HG03571 (cell line): ENCODE measurements at regions not wholly inside any gene's neighbourhood (a gene's known extent, or its start where the extent isn't known, plus 50 kb on each side); places are given as distances from the start of the nearest gene placed in this dataset.

Source experiments
- ATAC-seq: cut with Tn5 transposase; IDR thresholded peaks from one replicate; pipeline ENCODE4 v1.9.1; 2021; ENCODE audit not compliant: unreplicated experiment

GRCh38 chr1:187624812-187625545 lies 796.2 kb downstream of the PLA2G4A start:
- ATAC-seq = no peak

GRCh38 chr1:187626056-187626455 lies 797.3 kb downstream of the PLA2G4A start:
- ATAC-seq = no peak

GRCh38 chr1:187627516-187627915 lies 798.8 kb downstream of the PLA2G4A start:
- ATAC-seq = no peak

GRCh38 chr1:187629075-187629474 lies 800.3 kb downstream of the PLA2G4A start:
- ATAC-seq = no peak

- ATAC-seq = no peak
Measured at GRCh38 chr1:187630653-187631380, 802.1 kb downstream of the PLA2G4A start.

GRCh38 chr1:187631381-187631675 lies 802.6 kb downstream of the PLA2G4A start:
- ATAC-seq = no peak

DNA sequence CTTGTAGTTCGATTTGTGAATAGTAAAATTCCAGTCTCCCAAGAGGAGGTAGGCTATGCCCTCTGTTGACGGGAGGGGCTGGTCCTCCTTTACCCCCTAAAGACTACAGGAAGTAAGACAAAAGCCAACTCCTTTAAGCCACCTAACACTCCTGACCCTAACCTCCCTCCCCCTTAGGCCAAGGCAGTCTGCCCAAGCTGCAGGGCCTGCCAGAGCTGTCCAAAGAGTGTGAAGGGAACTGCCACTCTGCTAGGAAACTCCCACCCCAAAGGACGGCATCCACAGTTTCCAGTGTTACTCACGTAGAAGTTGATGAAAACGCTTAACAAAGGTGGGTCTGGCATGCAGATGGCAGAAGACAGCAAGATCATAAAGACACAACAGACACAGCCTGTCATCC lies 803.2 kb downstream of the PLA2G4A start:
- no peak for ATAC-seq

- no peak for ATAC-seq
Measured at GRCh38 chr1:187634940-187635339, 806.2 kb downstream of the PLA2G4A start.

DNA sequence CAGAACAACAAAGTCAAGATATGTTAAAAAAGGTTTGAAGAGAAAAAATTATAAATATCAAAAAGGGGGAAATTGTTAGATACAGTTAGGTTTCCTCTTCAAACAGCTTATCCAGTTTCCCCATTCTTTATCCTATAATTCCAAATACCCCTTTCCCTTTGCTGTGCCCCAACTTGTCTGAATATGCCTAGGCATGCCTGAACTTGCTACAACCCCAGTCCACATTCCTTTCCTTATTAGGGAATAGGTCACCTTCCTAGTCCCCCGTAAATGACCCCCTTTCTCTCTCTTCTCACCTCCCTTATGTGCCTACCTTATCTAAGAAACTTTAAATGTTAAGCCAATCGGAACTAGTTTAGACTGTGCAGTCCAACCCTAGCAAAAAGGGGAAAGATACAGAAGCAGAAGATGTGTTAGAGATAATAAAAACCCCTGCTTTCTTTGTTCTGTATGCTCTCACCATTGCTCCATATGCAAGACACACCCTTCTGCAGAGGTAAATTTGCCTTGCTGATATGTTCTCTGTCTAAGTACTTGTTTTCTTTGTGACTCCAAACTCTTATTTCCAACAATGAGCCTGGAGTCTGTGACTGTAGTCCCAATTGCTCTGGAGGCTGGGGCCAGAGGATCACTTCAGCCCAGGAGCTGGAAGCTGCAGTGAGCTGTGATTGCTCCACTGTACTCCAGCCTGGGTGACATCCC lies 810.1 kb downstream of the PLA2G4A start:
- no peak for ATAC-seq

DNA sequence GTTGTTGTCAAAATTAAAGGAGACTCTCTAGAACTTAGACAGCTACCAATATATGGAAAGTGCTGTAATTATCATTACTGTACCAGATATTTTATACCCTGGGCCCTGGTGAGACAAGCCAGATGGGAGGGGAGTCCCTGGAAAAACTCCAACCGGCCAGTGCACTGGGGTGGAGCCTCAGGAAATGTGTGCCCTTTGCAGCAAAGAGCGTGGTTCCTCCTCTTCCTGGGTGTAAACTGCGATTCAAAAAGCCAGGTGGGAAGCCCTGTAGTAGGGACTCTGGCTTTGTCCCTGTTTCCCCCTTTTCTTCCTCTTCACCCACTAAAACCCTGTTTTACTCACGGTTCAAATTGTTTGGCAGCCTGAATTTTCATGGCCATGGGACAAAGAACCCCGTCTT lies 812.3 kb downstream of the PLA2G4A start:
- no peak for ATAC-seq

DNA sequence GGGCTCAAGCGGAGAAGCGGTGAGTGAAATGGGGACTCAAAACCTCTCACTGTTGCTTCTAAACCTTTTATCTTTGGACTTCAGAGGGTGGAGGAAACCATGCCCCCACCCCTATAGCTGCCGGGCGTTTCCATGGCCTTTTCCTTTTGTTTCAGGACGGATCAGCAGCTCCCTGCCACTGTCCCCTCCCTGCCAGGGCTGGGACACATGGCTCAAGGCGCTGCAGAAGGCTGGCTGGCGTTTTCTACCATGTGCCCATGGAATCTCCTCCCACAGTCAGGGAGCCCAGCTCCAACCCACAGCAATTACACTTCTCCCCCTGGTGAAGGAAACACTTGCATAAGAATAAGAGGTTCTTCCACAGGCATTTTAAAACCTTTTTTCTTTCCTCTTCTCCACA lies 812.7 kb downstream of the PLA2G4A start:
- no peak for ATAC-seq

- ATAC-seq = no peak
Measured at GRCh38 chr1:187641907-187642306, 813.2 kb downstream of the PLA2G4A start.

GRCh38 chr1:187645651-187646050 lies 816.9 kb downstream of the PLA2G4A start:
- ATAC-seq = no peak

DNA sequence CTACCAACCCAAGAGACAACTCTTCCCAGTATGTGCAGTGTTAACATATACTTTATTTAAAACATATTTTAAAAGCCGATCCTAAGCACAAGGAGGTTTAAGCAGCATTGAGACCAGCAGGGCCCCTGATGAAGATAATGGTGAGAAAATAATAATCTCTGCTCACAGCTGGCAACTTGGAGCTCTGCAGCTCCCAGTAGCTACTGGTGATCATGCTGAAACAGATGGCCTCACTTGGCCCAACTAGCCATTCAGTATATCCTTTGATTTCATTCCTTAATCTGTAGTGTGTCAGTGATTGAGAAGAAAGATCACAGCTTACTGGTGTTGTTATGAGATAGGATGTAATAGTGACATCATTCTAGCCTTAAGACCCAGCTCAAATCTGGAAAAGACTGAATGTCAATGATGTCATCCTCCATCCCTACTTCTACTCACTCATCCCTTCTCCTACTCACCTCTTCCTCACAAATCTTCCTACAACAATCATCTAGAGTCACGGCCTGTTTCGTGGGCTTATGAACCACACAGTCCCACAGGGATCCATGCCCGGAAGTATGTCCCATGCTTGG lies 817.9 kb downstream of the PLA2G4A start:
- no peak for ATAC-seq

DNA sequence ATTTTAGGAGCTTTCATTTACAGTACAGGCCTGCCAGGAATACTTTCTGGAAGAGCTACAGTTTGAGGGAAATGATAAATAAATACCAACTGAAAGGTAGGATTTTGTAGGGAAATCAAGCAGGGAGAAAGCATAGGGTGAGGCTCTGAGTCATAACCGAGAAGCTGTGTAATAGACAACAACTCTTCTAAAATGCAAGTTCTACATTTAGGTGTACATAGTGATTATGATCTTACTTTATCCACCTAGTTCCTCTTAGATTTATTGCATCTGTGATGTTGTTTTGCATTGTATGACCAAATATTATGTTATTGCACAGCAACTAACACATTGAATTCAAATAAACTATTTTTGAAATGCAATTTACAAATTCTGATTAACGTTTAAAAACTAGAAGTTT lies 819.3 kb downstream of the PLA2G4A start:
- ATAC-seq = no peak

DNA sequence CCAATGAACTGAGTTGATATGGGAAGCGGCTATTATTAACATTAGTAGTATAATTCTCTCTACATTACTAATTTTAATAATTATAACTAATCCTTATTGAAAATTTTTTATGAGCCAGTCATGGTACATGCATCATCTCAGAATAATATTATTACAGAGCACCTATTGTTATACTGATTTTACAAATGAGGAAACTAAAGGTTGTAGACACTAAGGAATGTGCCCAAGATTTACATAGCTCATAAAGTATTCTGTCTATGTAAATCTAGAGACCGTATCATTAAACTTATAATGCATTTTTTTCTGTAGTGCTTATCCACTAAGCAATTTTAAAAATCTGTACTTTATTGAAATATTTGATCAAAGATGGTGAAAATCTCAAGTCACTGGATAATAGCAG lies 825.9 kb downstream of the PLA2G4A start:
- no peak for ATAC-seq

DNA sequence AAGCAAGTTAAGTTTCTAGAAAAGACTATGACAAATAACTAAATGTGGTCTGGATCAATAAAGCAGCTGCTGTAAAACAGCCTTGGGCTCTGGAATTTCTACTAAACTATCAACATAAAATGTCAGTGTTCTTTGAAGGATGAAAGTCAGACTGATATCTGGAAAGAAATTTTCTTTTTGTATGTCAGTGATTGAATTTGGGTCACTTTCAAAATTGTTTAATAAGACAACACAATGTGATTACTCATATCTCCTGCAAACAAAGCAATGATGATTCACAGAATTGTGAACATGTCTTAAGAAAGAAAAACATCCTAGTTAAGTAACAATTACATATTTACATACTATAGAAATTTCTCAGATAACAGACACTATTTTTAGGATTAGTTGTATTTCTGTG lies 826.4 kb downstream of the PLA2G4A start:
- ATAC-seq = no peak

DNA sequence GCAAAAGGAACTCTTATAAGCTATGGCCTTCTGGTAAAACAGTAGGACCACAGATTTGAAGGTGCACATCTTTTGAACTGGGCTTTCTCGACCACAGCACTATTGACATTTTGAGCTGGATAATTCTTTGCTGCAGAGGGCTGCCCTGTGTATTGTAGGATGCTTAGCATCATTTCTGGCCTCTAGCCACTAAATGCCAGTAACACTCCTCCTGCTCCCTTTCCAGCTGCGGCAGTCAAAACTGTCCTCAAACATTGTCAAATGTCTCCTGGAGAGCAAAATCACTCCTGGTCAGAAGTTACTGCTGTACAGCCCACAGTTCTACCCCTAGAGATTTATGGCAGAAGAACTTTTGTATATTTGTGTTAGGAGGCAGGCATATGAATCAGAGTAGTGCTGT lies 836.7 kb downstream of the PLA2G4A start:
- ATAC-seq = no peak

- no peak for ATAC-seq
Measured at GRCh38 chr1:187680823-187681222, 852.1 kb downstream of the PLA2G4A start.

GRCh38 chr1:187682112-187682511 lies 853.4 kb downstream of the PLA2G4A start:
- no peak for ATAC-seq

DNA sequence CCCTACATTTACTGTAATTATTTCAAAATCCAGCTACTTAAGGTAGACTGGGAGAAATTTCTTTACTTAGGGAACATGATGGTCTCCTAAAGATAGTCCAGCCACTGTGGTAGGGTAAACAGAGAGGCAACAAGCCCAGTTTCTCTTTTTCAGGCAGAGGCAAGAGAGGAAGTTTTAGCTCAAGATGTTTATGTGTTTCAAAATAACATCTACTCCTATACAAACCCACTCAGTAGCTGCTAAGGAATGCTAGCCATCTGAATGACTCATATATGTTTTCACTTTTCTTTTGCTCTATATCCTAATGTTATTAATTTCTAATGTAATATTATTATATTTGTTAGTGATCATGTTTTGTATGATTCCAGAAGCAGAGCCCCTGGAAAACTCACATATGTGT lies 856.6 kb downstream of the PLA2G4A start:
- no peak for ATAC-seq

DNA sequence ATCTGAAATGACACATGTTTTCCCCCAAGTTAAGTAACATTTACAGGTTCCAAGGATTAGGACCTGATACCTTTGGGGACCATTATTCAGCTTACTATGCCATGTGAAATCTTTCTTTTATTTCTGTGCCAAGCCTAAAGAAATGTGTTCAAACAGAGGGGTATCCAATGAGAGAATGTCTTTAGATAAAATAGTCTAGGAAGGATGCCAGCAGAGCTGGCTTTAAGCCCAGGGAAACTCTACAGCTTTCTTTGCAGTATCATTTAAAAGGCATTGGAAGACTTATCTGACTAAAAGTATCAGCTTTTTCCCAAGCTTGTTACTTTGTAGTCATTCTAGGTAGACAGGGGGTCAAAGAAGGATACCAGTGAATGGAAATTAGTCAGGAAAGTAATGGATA lies 860.4 kb downstream of the PLA2G4A start:
- no peak for ATAC-seq
